ENCODE measurements at regions not wholly inside any gene's neighbourhood (a gene's known extent, or its start where the extent isn't known, plus 50 kb on each side); places are given as distances from the start of the nearest gene placed in this dataset.

GRCh38 chr1:99163671-99164070 lies 100.6 kb upstream of the PLPPR4 start:
- no peak overlapping the region for H3K27ac ChIP-seq
- no peak for DNase-seq (ENCODE audit: low spot score)
- H3K4me1 ChIP-seq = no peaks in the 10 kb centered on the region
- no peaks in the 10 kb centered on the region for H3K36me3 ChIP-seq
- no peaks in the 10 kb centered on the region for H3K27me3 ChIP-seq
- no peak for TF ChIP-seq CTCF (IDR thresholded peaks at IDR 0.05)
- H3K9me3 ChIP-seq = no peaks in the 10 kb centered on the region
- H3K4me3 ChIP-seq = no peak overlapping the region

- Histone ChIP-seq H3K27ac (no peak overlapping the region), H3K4me3 (no peak overlapping the region), H3K36me3 (no peaks in the 10 kb centered on the region), H3K9me3 (no peaks in the 10 kb centered on the region), H3K4me1 (no peaks in the 10 kb centered on the region), H3K27me3 (no peaks in the 10 kb centered on the region)
- no peak for DNase-seq (ENCODE audit: low spot score)
- TF ChIP-seq CTCF (IDR thresholded peaks at IDR 0.05) = no peak
Observed at GRCh38 chr1:99170516-99170915, 93.8 kb upstream of the PLPPR4 start.

- TF ChIP-seq CTCF (IDR thresholded peaks at IDR 0.05) = no peak
- Histone ChIP-seq H3K4me3 (no peak overlapping the region), H3K9me3 (no peaks in the 10 kb centered on the region), H3K4me1 (no peaks in the 10 kb centered on the region), H3K27me3 (no peaks in the 10 kb centered on the region), H3K27ac (no peak overlapping the region), H3K36me3 (no peaks in the 10 kb centered on the region)
- no peak for DNase-seq (ENCODE audit: low spot score)
Observed at GRCh38 chr1:99171184-99171813, 93.0 kb upstream of the PLPPR4 start.

- Histone ChIP-seq H3K27me3 (no peaks in the 10 kb centered on the region), H3K9me3 (no peaks in the 10 kb centered on the region), H3K36me3 (no peaks in the 10 kb centered on the region), H3K4me1 (no peaks in the 10 kb centered on the region), H3K27ac (no peak overlapping the region), H3K4me3 (no peak overlapping the region)
- DNase-seq (ENCODE audit: low spot score) = no peak
- TF ChIP-seq CTCF (IDR thresholded peaks at IDR 0.05) = no peak
Observed at GRCh38 chr1:99173282-99173681, 91.0 kb upstream of the PLPPR4 start.

GRCh38 chr1:99173900-99174299 lies 90.4 kb upstream of the PLPPR4 start:
- DNase-seq (ENCODE audit: low spot score) = no peak
- no peak for TF ChIP-seq CTCF (IDR thresholded peaks at IDR 0.05)

GRCh38 chr1:99176753-99177152 lies 87.5 kb upstream of the PLPPR4 start:
- Histone ChIP-seq H3K4me1 (no peaks in the 10 kb centered on the region), H3K4me3 (no peak overlapping the region), H3K27me3 (no peaks in the 10 kb centered on the region), H3K36me3 (no peaks in the 10 kb centered on the region), H3K27ac (no peak overlapping the region), H3K9me3 (no peaks in the 10 kb centered on the region)
- DNase-seq (ENCODE audit: low spot score) = no peak
- TF ChIP-seq CTCF (IDR thresholded peaks at IDR 0.05) = no peak

More at GRCh38 chr1:99173900-99174299, 90.4 kb upstream of the PLPPR4 start:
- Histone ChIP-seq H3K27me3 (no peaks in the 10 kb centered on the region), H3K36me3 (no peaks in the 10 kb centered on the region), H3K4me1 (no peaks in the 10 kb centered on the region), H3K9me3 (no peaks in the 10 kb centered on the region), H3K4me3 (no peak overlapping the region), H3K27ac (no peak overlapping the region)
